SHP77 (cell line): ENCODE measurements at regions not wholly inside any gene's neighbourhood (a gene's known extent, or its start where the extent isn't known, plus 50 kb on each side); places are given as distances from the start of the nearest gene placed in this dataset.
"Not testable (repeated sequence)": the region's sequence is repeated elsewhere in the genome, so short reads cannot be mapped to it uniquely, and the experiment has no call there.

Experiments used
- DNase-seq, 2 experiments: peaks; one replicate each; lab custom pipeline; 2025; lab: John Stamatoyannopoulos, UW

DNA sequence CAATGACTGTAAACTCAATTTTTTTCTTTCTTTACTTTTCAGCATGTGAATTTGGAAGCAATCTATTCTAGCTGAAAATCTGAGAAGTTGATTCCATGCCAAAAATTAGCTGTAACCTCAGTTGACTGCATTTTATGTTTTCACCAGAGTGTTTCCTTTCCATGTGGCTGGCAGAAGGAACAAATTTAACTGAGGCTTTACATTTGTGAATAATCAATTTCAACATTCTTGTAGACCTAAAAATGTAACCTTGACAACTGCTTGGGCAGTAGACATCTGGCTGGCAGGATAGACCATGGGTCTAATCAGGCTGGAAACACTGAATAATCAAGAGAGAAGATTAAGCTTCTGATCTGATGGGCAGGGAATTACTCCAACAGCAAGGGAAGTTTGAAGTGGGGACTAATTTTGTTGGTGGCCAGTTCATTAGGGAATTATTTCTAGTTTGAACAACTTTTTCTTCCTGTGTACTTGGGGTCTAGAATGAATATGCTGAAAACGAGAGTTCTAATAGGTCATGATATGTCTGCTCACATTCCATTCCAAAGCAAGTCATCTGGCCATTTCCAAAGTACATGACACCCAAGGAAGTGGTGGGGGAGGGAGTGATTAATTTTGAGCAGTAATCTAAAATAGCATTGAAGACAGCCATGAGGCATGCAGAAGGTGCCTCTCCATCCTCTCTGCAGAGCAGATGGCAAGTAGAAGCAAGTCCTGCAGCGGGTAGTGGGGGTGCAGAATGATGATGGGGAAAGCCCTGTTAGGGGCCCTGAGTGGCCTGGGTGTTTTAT lies 68.2 kb downstream of the ATP23 start:
- DNase-seq = no peak

DNA sequence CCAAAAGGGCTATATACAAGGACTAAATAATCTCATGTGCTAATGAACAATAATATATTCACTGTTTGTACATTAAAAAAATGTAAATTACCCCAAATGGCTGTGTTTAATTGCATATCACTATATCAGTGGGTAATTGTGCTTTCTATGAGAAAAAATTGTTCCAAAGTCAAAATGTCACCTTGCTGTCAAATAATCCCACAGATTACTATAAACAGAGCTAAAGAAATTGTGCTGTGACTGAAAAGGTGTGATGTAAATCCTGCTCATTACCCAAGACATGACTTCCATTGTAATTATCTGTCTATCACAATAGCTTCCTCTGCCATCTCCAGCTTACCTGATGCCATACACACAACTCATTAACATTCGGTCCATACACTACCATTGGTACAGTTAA lies 70.3 kb downstream of the ATP23 start:
- DNase-seq = no peak

DNA sequence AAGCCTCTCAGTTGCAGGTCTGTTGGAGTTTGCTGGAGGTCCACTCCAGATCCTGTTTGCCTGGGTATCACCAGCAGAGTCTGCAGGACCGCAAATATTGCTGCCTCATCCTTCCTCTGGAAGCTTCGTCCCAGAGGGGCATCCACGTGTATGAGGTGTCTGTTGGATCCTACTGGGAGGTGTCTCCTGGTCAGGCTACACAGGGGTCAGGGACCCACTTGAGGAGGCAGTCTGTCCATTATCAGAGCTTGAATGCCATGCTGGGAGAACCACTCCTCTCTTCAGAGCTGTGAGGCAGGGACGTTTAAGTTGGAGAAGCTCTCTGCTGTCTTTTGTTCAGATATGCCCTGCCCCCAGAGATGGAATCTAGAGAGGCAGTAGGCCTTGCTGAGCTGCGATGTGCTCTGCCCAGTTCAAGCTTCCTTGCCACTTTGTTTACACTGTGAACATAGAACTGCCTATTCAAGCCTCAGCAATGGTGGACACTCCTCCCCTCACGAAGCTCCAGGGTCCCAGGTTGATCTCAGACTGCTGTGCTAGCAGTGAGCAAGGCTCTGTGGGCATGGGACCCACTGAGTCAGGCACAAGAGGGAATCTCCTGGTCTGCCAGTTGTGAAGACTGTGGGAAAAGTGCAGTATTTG lies 81.1 kb downstream of the ATP23 start:
- DNase-seq = not testable (repeated sequence)

DNA sequence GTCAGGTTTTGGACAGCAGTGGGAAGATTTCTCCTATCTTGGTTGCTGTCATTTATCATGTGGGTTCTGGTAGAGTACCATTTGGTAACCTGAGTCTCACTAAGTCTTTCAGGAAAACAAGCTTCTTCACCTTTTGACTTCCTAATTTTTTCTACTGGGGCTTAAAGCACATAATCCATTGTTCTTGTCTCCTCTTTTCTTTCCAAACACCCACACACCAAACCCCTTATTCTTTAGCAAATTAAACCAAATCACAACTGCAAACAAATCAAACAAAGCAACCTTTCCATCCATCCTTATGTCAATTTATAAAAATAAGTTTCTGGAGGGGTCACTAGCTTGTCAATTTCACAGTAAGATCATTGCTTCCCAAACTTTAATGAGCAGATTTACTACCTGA lies 84.1 kb downstream of the ATP23 start:
- no peak for DNase-seq

DNA sequence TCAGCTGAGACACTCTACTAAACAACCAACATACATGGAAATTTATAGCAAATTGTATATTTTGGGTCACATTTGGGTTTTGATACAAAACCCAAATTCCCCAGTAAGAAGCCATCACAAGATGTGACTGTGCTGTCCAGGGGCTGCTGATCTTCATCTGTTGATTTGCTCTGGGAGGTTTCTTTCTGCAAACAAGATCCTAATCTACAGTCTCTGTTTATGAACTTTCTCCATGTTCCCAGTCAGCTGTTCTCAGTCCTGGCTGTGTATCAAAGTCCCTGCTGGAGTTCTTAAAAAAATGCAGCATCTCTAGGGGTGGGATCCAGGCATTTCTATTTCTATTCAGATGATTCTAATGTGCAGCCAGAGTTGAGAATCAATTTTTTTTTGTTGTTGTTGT lies 85.1 kb downstream of the ATP23 start:
- DNase-seq = no peak

DNA sequence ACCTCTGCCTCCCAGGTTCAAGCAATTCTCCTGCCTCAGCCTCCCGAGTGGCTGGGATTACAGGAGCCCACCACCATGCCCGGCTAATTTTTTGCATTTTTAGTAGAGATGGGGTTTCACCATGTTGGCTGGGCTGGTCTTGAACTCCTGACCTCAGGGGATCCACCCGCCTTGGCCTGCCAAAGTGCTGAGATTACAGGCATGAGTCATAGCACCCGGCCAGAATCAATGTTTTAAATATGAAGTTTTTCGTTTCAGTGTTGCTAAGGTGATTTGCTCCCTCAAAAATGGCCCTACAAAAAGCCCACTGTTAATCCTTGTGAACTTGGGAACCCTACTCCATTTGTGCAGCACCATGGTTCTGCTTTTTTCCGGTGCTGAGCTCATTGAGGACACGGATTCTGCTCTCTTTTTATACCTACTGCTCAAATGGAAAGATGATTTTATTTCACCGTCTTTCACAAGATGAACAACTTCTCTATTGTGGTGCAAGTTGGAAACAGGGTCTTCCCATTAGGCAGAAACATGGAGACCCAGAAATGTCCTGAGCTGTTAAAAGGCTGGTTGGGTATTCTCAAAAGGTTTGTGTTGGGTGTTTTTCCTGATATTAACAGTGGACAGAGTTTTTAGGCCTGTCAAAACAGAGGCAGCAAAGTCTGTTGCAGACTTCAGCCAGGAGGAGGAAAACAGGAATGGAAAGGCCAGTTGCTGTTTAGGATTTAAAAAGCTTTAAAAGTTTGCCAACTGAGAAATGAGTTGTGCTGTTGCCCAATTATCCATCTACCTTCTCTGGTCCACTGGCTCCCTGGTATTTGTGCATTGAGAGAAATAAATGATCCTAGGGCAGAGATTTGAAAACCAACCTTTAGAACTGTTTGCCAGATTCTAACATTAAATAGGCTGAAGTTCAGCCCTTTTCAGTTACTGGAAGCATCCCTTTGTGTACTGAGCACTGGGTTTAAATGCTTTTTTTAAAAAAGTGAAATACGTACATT lies 85.8 kb downstream of the ATP23 start:
- no peak for DNase-seq

DNA sequence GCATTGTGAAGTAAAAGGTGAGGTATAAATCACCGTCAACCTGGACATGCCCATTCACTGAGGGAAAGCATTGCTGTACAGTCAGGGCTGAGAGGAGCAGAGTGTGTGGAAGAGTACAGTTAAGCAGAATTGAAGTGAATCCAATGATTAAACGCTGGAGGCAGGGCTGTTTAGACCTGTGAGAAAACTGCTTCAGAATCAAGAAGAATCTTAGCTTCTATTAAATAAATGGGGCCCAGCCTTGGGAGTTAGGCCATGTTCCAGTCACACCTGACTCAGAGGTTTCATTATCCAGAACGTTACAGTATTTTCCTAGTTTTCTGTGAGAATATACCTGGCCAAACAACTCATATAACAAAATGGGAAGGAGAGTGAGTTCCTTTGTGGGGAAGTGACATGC lies 86.9 kb downstream of the ATP23 start:
- DNase-seq = no peak

DNA sequence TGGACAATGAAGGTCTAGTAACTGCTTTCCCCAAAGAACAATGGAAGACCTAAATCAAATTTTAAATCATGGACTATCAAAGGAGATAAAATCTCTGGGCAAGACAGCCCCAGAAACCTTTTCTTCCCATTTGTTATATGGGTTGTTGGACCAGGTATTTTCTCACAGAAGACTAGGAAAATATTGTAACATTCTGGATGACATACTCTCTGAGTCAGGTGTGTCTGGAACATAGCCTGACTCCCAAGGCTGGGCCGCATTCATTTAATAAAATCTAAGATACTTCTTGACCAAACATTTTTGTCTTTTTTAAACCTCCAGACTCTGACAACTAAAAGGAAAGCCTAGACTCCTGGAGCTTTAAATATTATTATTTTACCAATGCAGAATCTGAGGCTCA lies 87.9 kb downstream of the ATP23 start:
- DNase-seq = no peak

DNA sequence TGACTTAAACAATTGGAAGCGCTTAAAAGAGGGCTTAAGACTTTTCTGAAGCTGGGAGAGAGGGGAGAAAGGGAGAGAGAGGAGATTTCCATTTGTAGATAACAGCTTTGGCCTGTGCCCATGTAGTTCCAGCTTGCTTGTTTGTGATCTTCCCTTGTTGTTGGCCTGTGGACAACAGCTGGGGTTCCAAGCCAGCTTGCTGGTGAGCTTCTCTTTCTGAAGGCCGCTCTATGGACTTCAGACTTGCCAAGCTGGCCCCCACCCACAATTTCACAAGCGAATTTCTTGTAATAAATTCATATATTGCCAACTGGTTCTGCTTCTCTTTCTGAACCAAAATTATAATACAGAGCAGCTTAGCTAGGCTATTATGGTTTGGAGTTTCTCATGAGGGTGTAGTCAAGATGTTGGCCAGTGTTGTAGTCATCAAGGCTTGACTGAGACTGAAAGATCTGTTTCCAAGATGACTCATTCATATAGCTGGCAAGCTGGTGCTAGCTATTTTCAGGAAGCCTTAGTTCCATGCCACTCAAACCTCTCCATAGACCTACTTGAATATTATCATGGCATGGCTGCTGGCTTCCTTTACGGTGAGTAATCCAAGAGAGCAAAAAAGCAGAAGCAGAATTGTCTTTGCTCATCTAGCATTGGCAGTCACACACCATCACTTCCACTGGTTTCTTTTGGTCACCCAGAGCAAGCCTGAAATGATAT lies 89.4 kb downstream of the ATP23 start:
- no peak for DNase-seq

DNA sequence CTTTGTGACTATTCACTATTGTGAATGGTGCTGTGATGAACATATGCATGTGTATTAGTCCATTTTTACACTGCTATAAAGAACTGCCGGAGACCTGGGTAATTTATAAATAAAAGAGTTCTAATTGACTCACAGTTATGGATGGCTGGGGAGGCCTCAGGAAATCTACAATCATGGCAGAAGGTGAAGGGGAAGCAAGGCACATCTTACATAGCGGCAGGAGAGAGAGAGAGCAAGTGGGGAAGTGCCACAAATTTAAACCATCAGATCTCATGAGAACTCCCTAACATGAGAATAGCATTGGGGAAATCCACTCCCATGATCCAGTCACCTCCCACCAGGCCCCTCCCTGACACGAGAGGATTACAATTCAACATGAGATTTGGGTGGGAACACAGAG lies 90.8 kb downstream of the ATP23 start:
- no peak for DNase-seq

DNA sequence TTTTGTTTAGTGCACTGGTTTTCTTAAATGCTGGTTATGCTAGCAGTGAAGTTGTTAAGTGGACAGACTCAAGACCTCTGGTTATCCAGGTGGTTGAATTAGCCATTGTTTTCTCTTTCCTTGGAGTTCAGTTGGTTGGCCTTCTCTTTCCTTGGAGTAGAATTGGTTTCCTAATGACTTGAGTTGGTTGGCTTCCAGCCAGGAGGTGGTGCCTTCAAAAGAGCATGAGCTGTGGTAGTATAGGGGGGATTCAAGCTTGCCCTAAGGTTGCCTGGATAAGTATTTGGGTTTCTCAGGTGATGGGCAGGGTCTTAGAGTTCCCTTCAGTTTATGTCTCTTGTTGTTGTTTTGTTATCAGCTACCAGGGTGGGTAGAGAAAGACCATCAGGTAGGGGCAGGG lies 92.5 kb downstream of the ATP23 start:
- DNase-seq = no peak

DNA sequence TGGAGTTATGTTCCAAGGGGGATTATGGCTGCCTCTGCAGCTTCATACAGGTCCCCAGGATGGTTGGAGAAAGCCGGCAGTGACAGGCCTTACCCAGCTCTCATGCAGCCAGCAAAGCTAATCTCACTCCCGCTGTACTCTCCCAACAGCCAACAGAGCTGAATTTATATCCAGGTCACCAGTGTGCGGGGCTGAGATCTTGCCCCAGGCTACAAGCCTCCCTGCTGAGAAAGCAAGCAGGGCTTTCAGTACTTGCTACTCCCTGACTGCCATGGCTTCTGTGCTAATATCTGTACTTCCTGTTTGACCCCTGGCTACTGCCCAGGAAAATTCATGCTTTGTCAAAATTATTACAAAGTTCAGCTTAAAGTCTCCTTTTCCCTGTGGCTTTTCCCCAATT lies 92.9 kb downstream of the ATP23 start:
- DNase-seq = no peak

DNA sequence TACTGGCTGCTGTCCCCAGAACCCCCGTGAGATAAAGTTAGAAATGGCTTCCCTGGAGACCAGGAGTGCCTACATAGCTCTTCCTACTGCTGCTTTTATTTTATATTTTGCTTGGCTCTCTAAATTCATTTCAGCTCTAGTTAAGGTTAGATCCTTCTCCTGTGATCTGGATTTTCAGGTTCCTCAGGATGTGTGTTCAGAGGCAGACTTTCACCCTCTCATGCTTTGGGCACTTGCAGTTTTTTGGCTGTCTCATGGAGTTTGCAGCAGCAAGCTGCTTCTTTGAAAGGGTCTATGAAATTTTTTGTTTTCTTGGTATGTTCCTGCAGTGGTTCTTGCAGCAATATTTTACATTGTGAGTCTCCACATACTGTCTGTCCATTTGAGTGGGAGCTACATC lies 93.3 kb downstream of the ATP23 start:
- no peak for DNase-seq

DNA sequence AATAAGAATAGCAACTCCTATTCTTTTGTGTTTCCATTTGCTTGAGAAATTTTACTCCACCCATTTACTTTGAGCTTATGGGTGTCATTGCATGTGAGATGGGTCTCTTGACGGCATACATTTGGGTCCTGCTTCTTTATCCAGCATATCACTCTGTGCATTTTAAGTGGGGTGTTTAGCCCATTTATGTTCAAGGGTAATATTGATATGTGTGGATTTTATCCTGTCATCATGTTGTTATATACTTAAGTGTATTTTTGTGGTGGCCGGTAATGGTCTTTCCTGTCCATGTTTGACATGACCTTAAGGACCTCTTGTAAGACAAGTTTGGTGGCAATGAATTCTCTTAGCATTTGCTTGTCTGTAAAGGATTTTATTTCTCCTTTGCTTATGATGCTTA lies 100.1 kb downstream of the ATP23 start:
- DNase-seq = no peak

DNA sequence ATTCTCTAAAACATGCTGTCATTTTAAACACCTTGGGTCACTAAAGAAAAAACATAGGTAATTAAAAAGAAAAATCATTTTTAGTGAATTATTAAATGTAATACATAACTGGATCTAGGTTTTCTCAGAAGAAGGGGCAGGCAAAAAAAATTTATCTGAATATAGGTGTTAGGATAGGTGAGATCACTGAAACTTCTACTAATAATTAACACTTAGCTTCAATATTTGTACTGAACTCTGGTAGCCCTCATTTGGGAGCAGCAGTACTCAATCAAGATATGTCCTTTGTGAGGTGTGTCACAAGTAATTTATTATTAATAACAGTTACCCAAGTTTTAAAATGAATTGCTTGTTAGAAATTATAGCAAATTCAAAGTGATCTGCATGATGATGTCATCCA lies 103.6 kb downstream of the ATP23 start:
- no peak for DNase-seq

DNA sequence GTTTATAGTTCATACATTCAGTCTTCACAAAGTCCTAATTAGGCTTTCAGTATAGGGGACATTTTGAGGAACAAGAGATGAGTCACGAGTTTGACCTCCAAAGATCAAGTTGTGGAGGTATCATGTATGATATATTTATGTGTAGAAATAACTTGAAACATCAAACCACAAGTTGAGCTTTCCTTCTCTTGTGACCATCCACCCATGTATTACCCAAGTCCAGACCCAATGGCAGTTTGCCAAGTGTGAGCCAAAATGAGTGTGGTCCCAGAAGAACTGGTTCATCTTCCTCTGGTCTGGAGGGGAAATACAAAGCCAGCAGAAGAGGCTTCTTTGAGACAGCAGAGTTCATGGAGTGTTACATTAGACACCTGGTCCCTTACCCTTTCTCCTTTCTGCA lies 104.9 kb downstream of the ATP23 start:
- no peak for DNase-seq

DNA sequence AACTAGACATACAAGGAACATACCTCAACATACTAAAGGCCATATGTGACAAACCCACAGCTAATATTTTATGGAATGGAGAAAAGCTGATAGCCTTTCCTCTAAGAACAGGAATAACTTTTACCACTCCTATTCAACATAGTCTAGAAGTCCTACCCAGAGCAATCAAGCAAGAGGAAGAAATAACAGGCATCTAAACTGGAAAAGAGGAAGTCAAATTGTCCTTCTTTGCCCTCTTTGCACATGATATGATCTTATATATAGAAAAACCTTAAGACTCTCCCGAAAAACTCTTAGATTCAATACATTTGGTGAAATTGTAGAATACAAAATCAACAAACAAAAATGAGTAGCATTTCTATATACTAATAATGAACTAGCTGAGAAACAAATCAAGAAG lies 110.0 kb downstream of the ATP23 start:
- DNase-seq = no peak

DNA sequence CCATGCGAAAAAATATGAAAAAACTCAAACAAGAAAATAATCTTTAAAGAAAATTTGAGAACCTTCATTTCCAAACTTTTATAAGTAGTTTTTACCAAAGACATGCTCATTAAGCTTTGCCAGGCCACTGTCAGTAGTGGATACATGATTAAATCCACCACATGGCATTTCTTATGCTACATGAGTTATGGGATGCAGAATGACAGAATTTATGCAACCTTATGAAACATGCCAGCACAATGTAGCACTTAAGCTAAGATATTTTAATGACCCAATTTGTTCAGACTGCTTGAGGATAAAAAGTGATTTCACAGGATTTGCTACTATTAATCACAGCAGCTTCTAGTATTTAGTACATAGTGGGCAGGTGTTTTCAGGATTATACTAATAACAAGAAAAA lies 123.3 kb downstream of the ATP23 start:
- no peak for DNase-seq

DNA sequence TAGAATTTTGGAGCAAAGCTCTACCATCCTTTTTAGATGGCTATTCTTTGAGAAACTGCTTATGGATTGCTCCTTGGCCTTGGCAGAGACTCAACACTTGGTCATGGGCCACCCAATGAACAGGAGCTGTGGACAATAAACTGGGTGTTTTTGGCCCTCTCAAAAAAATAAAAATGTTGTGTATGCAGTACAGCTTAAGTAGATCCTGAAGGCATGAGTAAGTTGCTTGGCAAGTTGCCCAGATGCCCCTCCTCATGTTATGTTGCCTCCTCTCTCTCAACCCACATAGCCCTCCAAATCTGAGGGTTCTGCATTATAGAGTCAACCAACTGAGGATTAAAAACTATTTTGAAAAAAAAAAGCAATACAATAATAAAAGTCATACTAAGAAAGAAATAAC lies 124.9 kb downstream of the ATP23 start:
- no peak for DNase-seq

DNA sequence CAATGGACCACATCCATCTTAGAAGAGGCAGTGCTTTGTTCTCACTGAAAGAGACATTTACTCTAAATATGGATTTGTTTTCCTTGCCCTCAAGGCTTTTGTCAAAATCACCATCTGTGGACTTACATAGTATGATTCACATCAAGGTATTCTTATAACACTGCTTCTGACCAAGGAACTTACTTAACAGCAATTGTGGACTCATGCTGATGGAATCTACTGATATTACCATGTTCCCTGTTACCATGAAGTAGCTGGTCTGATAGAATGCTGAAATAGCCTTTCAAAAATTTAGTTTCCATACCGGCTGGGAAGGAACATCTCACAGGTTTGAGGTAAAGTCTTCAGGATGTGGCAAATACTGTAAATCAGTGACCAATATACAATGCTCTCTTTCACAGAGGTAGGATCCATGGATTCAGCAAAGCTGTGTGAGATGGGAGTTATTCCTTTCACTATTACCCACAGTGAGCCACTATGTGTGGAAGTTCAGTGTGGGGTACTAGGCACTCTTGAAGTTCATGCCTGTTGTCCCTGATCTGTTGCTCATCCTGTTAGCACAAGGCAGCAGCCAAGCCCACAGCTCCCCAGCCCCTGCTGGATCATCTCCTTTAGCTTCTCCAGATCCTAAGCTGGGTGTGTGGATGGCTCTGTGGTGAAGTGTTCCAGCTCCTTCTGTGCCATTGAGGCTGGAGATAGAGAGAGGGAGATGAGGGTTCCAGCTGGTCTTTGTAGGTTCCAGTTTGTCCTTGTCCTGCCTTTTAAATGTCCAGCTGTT lies 126.4 kb downstream of the ATP23 start:
- no peak for DNase-seq

DNA sequence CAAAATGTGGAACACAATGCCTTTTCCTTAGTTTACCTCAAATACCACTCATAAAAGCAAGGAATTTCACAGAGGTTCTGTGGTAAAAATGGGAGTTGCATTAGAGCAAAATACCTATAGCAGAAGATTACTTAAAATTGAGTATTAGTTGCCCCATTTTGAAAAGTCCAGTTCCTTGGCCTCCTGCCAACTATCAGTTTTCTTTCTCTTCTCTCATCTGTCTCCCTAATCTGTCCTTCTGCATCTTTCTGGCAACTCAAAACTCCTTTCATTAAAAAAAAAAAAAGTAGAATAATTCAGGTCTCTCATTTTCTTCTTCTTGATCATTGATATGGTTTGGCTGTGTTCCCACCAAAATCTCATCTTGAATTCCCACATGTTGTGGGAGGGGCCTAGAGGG lies 127.3 kb downstream of the ATP23 start:
- no peak for DNase-seq
